22Rv1 (cell line): ENCODE measurements at regions not wholly inside any gene's neighbourhood (a gene's known extent, or its start where the extent isn't known, plus 50 kb on each side); places are given as distances from the start of the nearest gene placed in this dataset.

Experiments used
- CTCF ChIP-seq: fragments of 450-650 bp; IDR thresholded peaks from 2 replicates; pipeline ENCODE4 v1.5.1; 2017; ENCODE audit warnings: mild to moderate bottlenecking
- ZFX ChIP-seq: fragments of 450-650 bp; IDR thresholded peaks from 2 replicates; pipeline ENCODE4 v1.6.1; 2017; ENCODE audit warnings: antibody characterized with exemption, borderline replicate concordance

- TF ChIP-seq CTCF (no peak), ZFX (no peak)
Measured at GRCh38 chr9:90308691-90309090, 333.9 kb downstream of the DIRAS2 start.
